Ureter (tissue), 1 donor: ENCODE measurements at regions not wholly inside any gene's neighbourhood (a gene's known extent, or its start where the extent isn't known, plus 50 kb on each side); places are given as distances from the start of the nearest gene placed in this dataset.

Experiments
- DNase-seq: peaks from one replicate; pipeline ENCODE4 v3.0.0-alpha.2; 2020; ENCODE audit warnings: low spot score
- donor health status: DM: yes; HTN: yes; CAD: no.

GRCh38 chr21:43274946-43275310 lies 106.1 kb downstream of the CRYAA start:
- DNase-seq: no peak

DNA sequence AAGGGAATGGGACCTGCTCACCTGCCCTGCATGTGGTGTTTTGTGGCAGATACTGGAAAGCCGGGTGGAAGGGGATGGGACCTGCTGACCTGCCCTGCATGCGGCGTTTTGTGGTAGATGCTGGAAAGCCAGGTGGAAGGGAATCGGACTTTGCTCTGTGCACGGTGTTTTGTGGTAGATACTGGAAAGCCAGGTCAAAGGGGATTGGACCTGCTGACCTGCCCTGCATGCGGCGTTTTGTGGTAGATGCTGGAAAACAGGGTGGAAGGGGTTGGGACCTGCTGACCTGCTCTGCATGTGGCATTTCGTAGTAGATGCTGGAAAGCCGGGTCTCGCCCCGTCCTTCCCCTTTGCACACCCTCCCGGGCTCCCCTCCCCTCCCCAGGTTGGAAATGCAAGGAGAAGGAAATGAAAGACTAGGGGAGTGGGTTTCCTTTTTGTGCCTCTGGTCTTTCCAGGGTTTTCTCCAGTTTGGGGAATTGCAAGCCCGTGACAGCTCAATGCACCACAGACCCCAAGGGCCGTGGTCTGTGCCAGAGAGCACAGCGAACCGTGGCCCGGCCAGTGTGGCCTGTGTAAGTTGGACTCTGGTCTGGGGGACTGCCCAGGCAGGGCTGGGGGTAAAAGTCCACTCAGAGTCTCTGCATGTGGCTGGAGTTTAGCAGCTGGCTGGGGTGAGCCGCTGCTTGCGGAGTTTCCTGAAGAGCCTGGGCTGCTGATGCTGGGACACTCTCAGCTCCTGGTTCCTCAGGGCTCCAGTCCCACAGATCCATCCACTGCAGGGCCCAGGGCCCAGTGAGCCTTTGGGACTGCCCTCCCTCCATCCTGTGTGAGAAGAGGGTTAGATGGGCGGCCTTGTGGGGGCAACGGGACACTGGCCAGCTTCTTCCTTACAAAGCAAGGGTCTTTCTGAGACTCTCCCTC lies 105.5 kb downstream of the CRYAA start:
- DNase-seq: no peak

DNA sequence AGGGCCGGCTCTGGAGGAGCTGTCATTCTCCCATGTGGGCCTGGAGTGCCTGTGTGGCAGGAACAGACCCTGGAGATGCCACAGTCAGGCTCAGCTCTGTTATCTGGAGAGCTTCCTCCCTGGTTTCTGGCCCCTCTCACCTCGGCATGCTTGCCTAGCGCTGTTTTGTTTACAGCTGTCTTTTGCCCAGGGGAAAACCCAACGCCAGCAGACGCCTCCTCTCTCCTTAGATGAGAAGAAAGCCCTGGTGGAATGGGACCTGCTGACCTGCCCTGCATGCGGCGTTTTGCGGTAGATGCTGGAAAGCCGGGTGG lies 104.9 kb downstream of the CRYAA start:
- DNase-seq: no peak

DNA sequence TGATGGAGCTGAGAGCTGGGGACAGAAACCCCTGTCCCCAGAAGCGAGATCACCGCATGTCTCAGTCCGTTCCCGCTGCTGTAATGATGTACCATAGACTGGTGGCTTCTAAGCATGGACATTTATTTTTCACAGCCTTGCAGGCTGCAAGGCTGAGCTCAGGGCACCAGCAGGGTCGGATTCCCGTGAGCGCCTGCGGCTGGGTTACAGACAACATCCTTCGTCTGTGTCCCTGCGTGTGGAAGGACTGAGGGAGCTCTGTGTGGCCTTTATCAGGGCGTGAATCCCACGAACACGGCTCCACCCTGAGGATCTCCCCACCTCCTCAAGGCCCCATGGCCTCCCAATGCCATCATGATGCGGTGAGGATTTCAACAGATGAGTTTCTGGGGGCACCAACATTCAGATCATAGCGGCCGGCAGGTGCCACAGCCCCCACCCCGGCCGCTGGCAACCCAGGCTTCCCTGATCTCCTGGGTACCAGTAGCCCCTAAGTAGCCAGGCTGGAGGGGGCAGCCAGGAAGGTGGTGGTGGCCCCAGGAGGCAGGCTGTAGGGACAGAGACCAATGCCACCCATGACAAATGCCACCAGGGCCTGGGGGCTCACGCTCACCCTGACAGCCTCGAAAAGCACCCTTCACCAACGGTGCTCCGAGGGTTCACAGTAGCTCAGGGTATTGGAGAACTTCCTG lies 104.4 kb downstream of the CRYAA start:
- no peak for DNase-seq

GRCh38 chr21:43272591-43272990 lies 103.8 kb downstream of the CRYAA start:
- no peak for DNase-seq

DNA sequence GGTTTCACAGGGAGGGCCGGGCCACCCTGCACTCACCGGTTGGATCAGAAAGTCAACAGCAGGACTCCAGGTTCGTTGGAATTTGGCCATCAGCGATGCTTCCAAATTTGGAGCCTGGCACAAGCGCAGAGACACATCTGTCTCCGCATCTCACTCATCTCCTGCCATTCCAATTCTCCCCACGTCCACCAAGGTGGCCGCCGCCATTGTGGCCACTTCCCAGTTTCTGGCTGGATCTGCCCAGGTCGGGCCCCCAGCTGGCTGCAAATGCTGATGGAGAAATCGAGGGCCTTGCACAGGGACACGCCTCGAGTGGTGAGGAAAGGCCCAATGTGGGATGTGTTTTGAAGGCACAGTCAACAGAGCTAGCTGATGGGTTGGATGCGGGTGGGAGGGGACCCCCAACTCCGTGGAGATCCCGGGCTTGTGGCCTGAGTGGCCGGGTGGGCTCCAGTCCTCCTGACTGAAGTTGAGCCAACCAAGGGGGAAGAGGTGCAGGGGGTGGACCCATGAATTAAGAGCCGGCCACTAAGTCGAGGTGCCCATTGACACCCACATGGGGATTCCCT lies 102.7 kb downstream of the CRYAA start:
- no peak for DNase-seq

GRCh38 chr21:43270800-43271301 lies 102.0 kb downstream of the CRYAA start:
- DNase-seq: no peak

- DNase-seq: no peak
These were observed 101.3 kb downstream of the CRYAA start for GRCh38 chr21:43269957-43270705.

DNA sequence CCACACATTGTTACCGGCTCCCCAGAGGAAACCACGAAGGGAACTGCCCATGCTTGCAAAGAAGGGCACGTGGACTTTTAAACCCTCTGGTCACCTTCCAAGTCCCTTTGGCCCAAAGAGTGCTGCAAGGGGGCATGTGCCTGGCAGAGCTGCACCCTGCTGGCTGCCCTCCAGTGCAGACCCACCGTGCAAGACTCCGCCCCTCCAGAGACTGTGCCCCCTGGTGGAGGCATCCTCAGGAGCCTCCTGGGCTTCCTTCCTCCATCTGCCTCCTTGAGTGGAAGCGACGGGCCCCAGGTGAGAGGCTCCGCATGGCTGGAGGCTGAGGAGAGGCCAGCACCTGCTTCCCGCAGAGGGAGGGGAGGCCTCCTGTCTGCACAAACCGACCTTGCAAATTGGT lies 100.6 kb downstream of the CRYAA start:
- no peak for DNase-seq

GRCh38 chr21:43268804-43269186 lies 100.0 kb downstream of the CRYAA start:
- DNase-seq: no peak

GRCh38 chr21:43268086-43268803 lies 99.4 kb downstream of the CRYAA start:
- no peak for DNase-seq

- no peak for DNase-seq
These were observed 98.7 kb downstream of the CRYAA start for GRCh38 chr21:43267391-43268085.

- no peak for DNase-seq
These were observed 97.7 kb downstream of the CRYAA start for GRCh38 chr21:43266534-43266933.

- no peak for DNase-seq
These were observed 93.6 kb downstream of the CRYAA start for GRCh38 chr21:43262427-43262826.
